A549 (cell line): ENCODE measurements at regions not wholly inside any gene's neighbourhood (a gene's known extent, or its start where the extent isn't known, plus 50 kb on each side); places are given as distances from the start of the nearest gene placed in this dataset.

Experiments used
- ATAC-seq, 2 experiments: fragments of 200-7000 bp in 1 of 2; fragments of >200 bp in 1 of 2; cut with Nextera tagmentation in 1 of 2; cut with Tn5 transposase in 1 of 2; 3 replicates each; pipeline versions ENCODE4 v1.8.0 to v1.9.1; 2018 to 2020; ENCODE audit warnings: mild to moderate bottlenecking in 1 of 2, moderate library complexity in 1 of 2
- CTCF ChIA-PET: fragments of 300-600 bp; sonication (Branson Sonifier 250); formaldehyde crosslinking; extraction: SDS; loops from one replicate; lab custom pipeline; 2021; ENCODE audit warnings: antibody characterized with exemption, inconsistent platforms; lab: Yijun Ruan, JAX
- POLR2A ChIA-PET: fragments of 350-600 bp; formaldehyde crosslinking; extraction: SDS; loops from one replicate; lab custom pipeline; 2021; ENCODE audit warnings: antibody characterized with exemption, inconsistent platforms; lab: Yijun Ruan, JAX
- DNase-seq, 2 experiments: peaks; one replicate each; pipeline versions ENCODE4 v3.0.0 to v3.0.0-alpha.2; 2011 to 2016; ENCODE audit warnings: low read depth in 1 of 2, low spot score in 1 of 2
- FAIRE-seq: peaks from 2 replicates; lab custom pipeline; 2011; peaks lifted over from hg19 to GRCh38; lab: Jason Lieb, UNC
- H3K27ac ChIP-seq, 2 experiments: fragments of >200 bp; sonication (Bioruptor Twin); formaldehyde crosslinking; 3 replicates each; pipeline ENCODE4 v1.5.1; 2016 to 2017
- H3K4me1 ChIP-seq: fragments of >200 bp; sonication (Bioruptor Twin); formaldehyde crosslinking; 3 replicates; pipeline ENCODE4 v1.6.1; 2016
- H3K4me2 ChIP-seq: fragments of >200 bp; sonication (Bioruptor Twin); formaldehyde crosslinking; 3 replicates; pipeline ENCODE4 v1.6.1; 2016
- H3K4me3 ChIP-seq: fragments of >200 bp; sonication (Bioruptor Twin); formaldehyde crosslinking; 3 replicates; pipeline ENCODE4 v1.5.1; 2016
- H3K9me3 ChIP-seq: fragments of >200 bp; sonication (Bioruptor Twin); formaldehyde crosslinking; 3 replicates; pipeline ENCODE4 v1.6.1; 2016
- CBX2 ChIP-seq: fragments of 200-600 bp; sonication (generic); IDR thresholded peaks from 2 replicates; pipeline ENCODE4 v1.6.1; 2016; ENCODE audit warnings: low read depth, mild to moderate bottlenecking, borderline replicate concordance
- CBX8 ChIP-seq: fragments of 200-600 bp; sonication (generic); IDR thresholded peaks from 2 replicates; pipeline ENCODE4 v1.6.1; 2016
- CHD2 ChIP-seq: fragments of 150-350 bp; IDR thresholded peaks from 2 replicates; pipeline ENCODE4 v1.6.1; 2014; ENCODE audit warnings: low read length; ENCODE audit not compliant: partially characterized antibody
- EP300 ChIP-seq, 2 experiments: fragments of >200 bp; sonication (Bioruptor Twin); formaldehyde crosslinking; IDR thresholded peaks; 2 replicates in 1 of 2; 3 replicates in 1 of 2; pipeline ENCODE4 v1.6.1; 2016 to 2017
- FOSB ChIP-seq: fragments of 250-450 bp; sonication (Bioruptor Pico); IDR thresholded peaks from 2 replicates; pipeline ENCODE4 v1.5.0; 2020; ENCODE audit warnings: mild to moderate bottlenecking, moderate library complexity
- FOSL2 ChIP-seq, 2 experiments: fragments of 450-650 bp in 1 of 2; fragments of >200 bp in 1 of 2; sonication (Bioruptor Twin) in 1 of 2; formaldehyde crosslinking; IDR thresholded peaks; 2 replicates each; pipeline versions ENCODE4 v1.5.0 to v1.6.1; 2016 to 2020; ENCODE audit warnings: mild to moderate bottlenecking in 1 of 2, moderate library complexity in 1 of 2
- HES2 ChIP-seq: fragments of >200 bp; sonication (Bioruptor Twin); formaldehyde crosslinking; IDR thresholded peaks from 2 replicates; pipeline ENCODE4 v1.6.1; 2016
- HEYL ChIP-seq: fragments of 250-450 bp; sonication (Bioruptor Pico); IDR thresholded peaks from 2 replicates; pipeline ENCODE4 v1.8.0; 2021; ENCODE audit warnings: mild to moderate bottlenecking, moderate library complexity
- HMGXB4 ChIP-seq: fragments of 250-450 bp; sonication (Bioruptor Pico); IDR thresholded peaks from 2 replicates; pipeline ENCODE4 v1.5.0; 2021; ENCODE audit warnings: mild to moderate bottlenecking, moderate library complexity, borderline replicate concordance
- HOXA7 ChIP-seq: fragments of 250-450 bp; sonication (Bioruptor Pico); IDR thresholded peaks from 2 replicates; pipeline ENCODE4 v1.5.0; 2020; ENCODE audit warnings: mild to moderate bottlenecking, moderate library complexity
- HOXB5 ChIP-seq: fragments of 250-450 bp; sonication (Bioruptor Pico); IDR thresholded peaks from 2 replicates; pipeline ENCODE4 v1.5.0; 2020; ENCODE audit warnings: mild to moderate bottlenecking, moderate library complexity
- JUN ChIP-seq, 2 experiments: fragments of >200 bp; sonication (Bioruptor Twin); formaldehyde crosslinking; IDR thresholded peaks; 2 replicates in 1 of 2; 3 replicates in 1 of 2; pipeline ENCODE4 v1.6.1; 2016 to 2017
- KDM1A ChIP-seq: fragments of 200-600 bp; sonication (generic); IDR thresholded peaks from 2 replicates; pipeline ENCODE4 v1.6.1; 2016; ENCODE audit warnings: low read depth, mild to moderate bottlenecking
- MAZ ChIP-seq: fragments of 150-350 bp; IDR thresholded peaks from 2 replicates; pipeline ENCODE4 v1.6.1; 2014; ENCODE audit warnings: antibody characterized with exemption, low read depth, low read length, borderline replicate concordance
- NPAS2 ChIP-seq: fragments of 250-450 bp; sonication (Bioruptor Pico); IDR thresholded peaks from 2 replicates; pipeline ENCODE4 v1.8.0; 2022; ENCODE audit warnings: mild to moderate bottlenecking, moderate library complexity, borderline replicate concordance
- NR3C1 ChIP-seq: fragments of >200 bp; sonication (Bioruptor Twin); formaldehyde crosslinking; IDR thresholded peaks from 3 replicates; pipeline ENCODE4 v1.6.1; 2017
- POLR2A ChIP-seq: IDR thresholded peaks from 2 replicates; pipeline ENCODE4 v1.6.1; 2012; ENCODE audit warnings: mild to moderate bottlenecking, low read length
- POLR2AphosphoS2 ChIP-seq: conservative IDR thresholded peaks from 2 replicates; pipeline ENCODE4 v1.6.1; 2012; ENCODE audit warnings: low read length, improper control_type of control experiment, inconsistent platforms
- RAD21 ChIP-seq, 2 experiments: fragments of >200 bp in 1 of 2; sonication (Bioruptor Twin) in 1 of 2; formaldehyde crosslinking in 1 of 2; IDR thresholded peaks in 1 of 2; conservative IDR thresholded peaks in 1 of 2; 2 replicates in 1 of 2; 3 replicates in 1 of 2; pipeline ENCODE4 v1.6.1; 2012 to 2018; ENCODE audit warnings: inconsistent platforms in 1 of 2
- RCOR1 ChIP-seq: fragments of 150-350 bp; IDR thresholded peaks from 2 replicates; pipeline ENCODE4 v1.6.1; 2014; ENCODE audit warnings: antibody characterized with exemption, low read length, low read depth
- RFX5 ChIP-seq: fragments of 450-650 bp; IDR thresholded peaks from 2 replicates; pipeline ENCODE4 v1.7.1; 2014; ENCODE audit warnings: antibody characterized with exemption, mild to moderate bottlenecking, moderate library complexity
- RNF2 ChIP-seq: fragments of 200-600 bp; sonication (generic); IDR thresholded peaks from 2 replicates; pipeline ENCODE4 v1.6.1; 2016; ENCODE audit warnings: low read depth, mild to moderate bottlenecking, antibody characterized with exemption, moderate library complexity, borderline replicate concordance
- SMC3 ChIP-seq: fragments of >200 bp; sonication (Bioruptor Twin); formaldehyde crosslinking; IDR thresholded peaks from 3 replicates; pipeline ENCODE4 v1.6.1; 2018; ENCODE audit warnings: inconsistent platforms
- TFCP2L1 ChIP-seq: fragments of 250-450 bp; sonication (Bioruptor Pico); IDR thresholded peaks from 2 replicates; pipeline ENCODE4 v1.5.0; 2021; ENCODE audit warnings: mild to moderate bottlenecking
- USF2 ChIP-seq: fragments of 450-650 bp; IDR thresholded peaks from 2 replicates; pipeline ENCODE4 v1.6.1; 2014; ENCODE audit warnings: antibody characterized with exemption
- ZC3H11A ChIP-seq: fragments of 450-650 bp; IDR thresholded peaks from 2 replicates; pipeline ENCODE4 v1.6.1; 2014; ENCODE audit warnings: antibody characterized with exemption, mild to moderate bottlenecking
- WGBS: methylation state at CpG from one replicate; pipeline ENCODE4 v1.1.6; 2017; ENCODE audit errors: missing lambda C conversion rate; 5-methylcytosine and 5-hydroxymethylcytosine counted together

GRCh38 chr2:39501412-39501811 lies 64.3 kb upstream of the MAP4K3 start:
- DNase-seq (no peak), ATAC-seq (no peak), FAIRE-seq (no peak)
- H3K27ac ChIP-seq: peak overlapping the region in 1 of 2 experiments; percentile 57; a peak in 2 of 6 replicates
- peaks cover 64% of the 10 kb centered on the region for H3K4me1 ChIP-seq
- POLR2A ChIA-PET: no interaction called here
- H3K4me3 ChIP-seq: no peak overlapping the region
- no peak overlapping the region for H3K4me2 ChIP-seq
- TF ChIP-seq USF2: no peak
- no peak for TF ChIP-seq POLR2AphosphoS2
- TF ChIP-seq RFX5: no peak
- TF ChIP-seq HMGXB4: no peak
- TF ChIP-seq HEYL: no peak
- TF ChIP-seq HOXA7 (CRISPR knock-in tag): no peak
- TF ChIP-seq RCOR1: no peak
- TF ChIP-seq POLR2A: no peak
- no peak for TF ChIP-seq ZC3H11A
- no peak for TF ChIP-seq CHD2
- TF ChIP-seq NR3C1: no peak
- TF ChIP-seq CBX8: no peak
- no peak for TF ChIP-seq NPAS2 (CRISPR knock-in tag)
- no peak for TF ChIP-seq MAZ
- CTCF ChIA-PET: interaction anchor here (0.6 to 2.2 kb wide), 2 partner anchors 132 to 196 kb away, joined by 3 to 7 read pairs; no protein-coding TSS in a partner anchor
- WGBS: 100% methylated on average over 1 of the region's 1 CpG
- H3K9me3 ChIP-seq: no peaks in the 10 kb centered on the region

GRCh38 chr2:39503277-39503676 lies 66.2 kb upstream of the MAP4K3 start:
- no peaks in the 10 kb centered on the region for H3K9me3 ChIP-seq
- no peak for DNase-seq
- 92% methylated on average over 2 of the region's 2 CpGs for WGBS
- ATAC-seq: no peak
- peak overlapping the region; percentile 78 to 87 for H3K27ac ChIP-seq
- H3K4me1 ChIP-seq: peaks cover 55% of the 10 kb centered on the region
- H3K4me2 ChIP-seq: peak overlapping the region; percentile 75; the same call in 2 of the 3 replicates
- FAIRE-seq: no peak
- TF ChIP-seq HOXA7 (CRISPR knock-in tag) (no peak), RAD21 (conservative IDR thresholded peaks at IDR 0.05 in 1 of 2, IDR thresholded peaks at IDR 0.05 in 1 of 2) (no peak), CBX2 (no peak)
- POLR2A ChIA-PET: no interaction called here
- H3K4me3 ChIP-seq: no peak overlapping the region
- CTCF ChIA-PET: interaction anchor here (1.0 kb wide), 1 partner anchor 18 kb away, joined by 4 read pairs; no protein-coding TSS in a partner anchor

GRCh38 chr2:39504790-39505335 lies 67.8 kb upstream of the MAP4K3 start:
- WGBS: 7% methylated on average over 5 of the region's 5 CpGs
- ATAC-seq (peak; percentile 77 to 82), FAIRE-seq (peak; percentile 28), DNase-seq (peak; percentile 44 to 73)
- H3K9me3 ChIP-seq: no peaks in the 10 kb centered on the region
- ChIA-PET CTCF (interaction anchor here (1.2 kb wide), 1 partner anchor 9 kb away, joined by 3 read pairs; no protein-coding TSS in a partner anchor), POLR2A (no interaction called here)
- H3K4me3 ChIP-seq: peak overlapping the region; percentile 24; the same call in 1 of the 3 replicates
- H3K27ac ChIP-seq: peak overlapping the region; percentile 78 to 87
- H3K4me1 ChIP-seq: peaks cover 53% of the 10 kb centered on the region
- peak overlapping the region; percentile 75 for H3K4me2 ChIP-seq
- TF ChIP-seq JUN (IDR thresholded peaks at IDR 0.05) (peak; percentile 31 to 70; a peak in 3 of 5 replicates), HMGXB4 (no peak), FOSB (CRISPR knock-in tag) (no peak), EP300 (IDR thresholded peaks at IDR 0.05) (peak; percentile 84 to 88; a peak in 4 of 5 replicates), HES2 (peak; percentile 91), RNF2 (no peak), CHD2 (no peak), SMC3 (peak; percentile 29; the same call in 1 of the 3 replicates), NPAS2 (CRISPR knock-in tag) (no peak), HOXB5 (CRISPR knock-in tag) (peak; percentile 74; the same call in 1 of the 2 replicates), POLR2AphosphoS2 (no peak), RFX5 (no peak), HEYL (no peak), ZC3H11A (no peak), FOSL2 (IDR thresholded peaks at IDR 0.05) (peak; percentile 86), FOSL2 (CRISPR knock-in tag; IDR thresholded peaks at IDR 0.05) (peak; percentile 82), RAD21 (conservative IDR thresholded peaks at IDR 0.05 in 1 of 2, IDR thresholded peaks at IDR 0.05 in 1 of 2) (peak in 1 of 2 experiments; percentile 37; a peak in 2 of 5 replicates), KDM1A (no peak), TFCP2L1 (CRISPR knock-in tag) (no peak)
